ENCODE measurements at regions not wholly inside any gene's neighbourhood (a gene's known extent, or its start where the extent isn't known, plus 50 kb on each side); places are given as distances from the start of the nearest gene placed in this dataset.
"Not testable (repeated sequence)": the region's sequence is repeated elsewhere in the genome, so short reads cannot be mapped to it uniquely, and the experiment has no call there.

DNA sequence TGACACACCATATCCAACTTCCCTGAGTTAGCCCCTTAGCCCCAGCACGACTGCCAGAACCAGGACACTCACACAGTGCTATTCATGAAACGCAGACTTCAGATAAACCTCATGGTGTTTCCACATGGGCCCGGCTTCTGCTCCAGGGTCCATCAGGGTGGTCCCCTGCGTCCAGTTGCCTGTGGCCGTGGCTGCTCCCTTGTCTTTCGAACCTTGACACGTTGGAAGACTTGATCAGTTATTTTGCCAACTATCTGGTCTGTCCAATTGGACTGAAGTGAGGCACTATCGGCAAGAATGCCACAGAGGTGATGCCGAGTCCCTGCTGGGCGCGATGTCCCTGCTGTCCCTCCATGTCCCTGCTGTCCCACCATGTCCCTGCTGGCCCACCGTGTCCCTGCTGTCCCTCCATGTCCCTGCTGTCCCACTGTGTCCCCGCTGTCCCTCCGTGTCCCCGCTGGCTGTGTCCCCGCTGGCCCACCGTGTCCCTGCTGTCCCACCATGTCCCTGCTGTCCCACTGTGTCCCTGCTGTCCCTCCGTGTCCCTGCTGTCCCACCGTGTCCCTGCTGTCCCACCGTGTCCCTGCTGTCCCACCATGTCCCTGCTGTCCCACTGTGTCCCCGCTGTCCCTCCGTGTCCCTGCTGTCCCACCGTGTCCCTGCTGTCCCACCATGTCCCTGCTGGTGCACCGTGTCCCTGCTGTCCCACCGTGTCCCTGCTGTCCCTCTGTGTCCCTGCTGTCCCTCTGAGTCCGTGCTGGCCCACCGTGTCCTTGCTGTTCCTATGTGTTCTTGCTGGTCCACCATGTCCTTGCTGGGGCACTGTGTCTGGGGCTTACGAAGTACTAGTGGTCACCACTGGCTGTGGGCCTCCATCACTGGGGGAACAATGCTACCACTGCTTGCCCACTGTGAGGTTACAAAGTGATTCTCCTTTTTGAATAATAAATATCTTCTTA, 251.4 kb downstream of the DLL1 start:
- DNase-seq (ENCODE audit: low read depth), result no peak
- no peak overlapping the region for H3K4me3 ChIP-seq (ENCODE audit: low read depth, low read length)
- no peak for TF ChIP-seq MYC (IDR thresholded peaks at IDR 0.05; ENCODE audit: low read depth, low read length)
- TF ChIP-seq POLR2A (IDR thresholded peaks at IDR 0.05; ENCODE audit: extremely low read depth, insufficient read length), result no peak
- TF ChIP-seq, protein P1, sequence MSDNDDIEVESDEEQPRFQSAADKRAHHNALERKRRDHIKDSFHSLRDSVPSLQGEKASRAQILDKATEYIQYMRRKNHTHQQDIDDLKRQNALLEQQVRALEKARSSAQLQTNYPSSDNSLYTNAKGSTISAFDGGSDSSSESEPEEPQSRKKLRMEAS (IDR thresholded peaks at IDR 0.05; ENCODE audit: low read depth, low read length), result no peak
- TF ChIP-seq, protein P2, sequence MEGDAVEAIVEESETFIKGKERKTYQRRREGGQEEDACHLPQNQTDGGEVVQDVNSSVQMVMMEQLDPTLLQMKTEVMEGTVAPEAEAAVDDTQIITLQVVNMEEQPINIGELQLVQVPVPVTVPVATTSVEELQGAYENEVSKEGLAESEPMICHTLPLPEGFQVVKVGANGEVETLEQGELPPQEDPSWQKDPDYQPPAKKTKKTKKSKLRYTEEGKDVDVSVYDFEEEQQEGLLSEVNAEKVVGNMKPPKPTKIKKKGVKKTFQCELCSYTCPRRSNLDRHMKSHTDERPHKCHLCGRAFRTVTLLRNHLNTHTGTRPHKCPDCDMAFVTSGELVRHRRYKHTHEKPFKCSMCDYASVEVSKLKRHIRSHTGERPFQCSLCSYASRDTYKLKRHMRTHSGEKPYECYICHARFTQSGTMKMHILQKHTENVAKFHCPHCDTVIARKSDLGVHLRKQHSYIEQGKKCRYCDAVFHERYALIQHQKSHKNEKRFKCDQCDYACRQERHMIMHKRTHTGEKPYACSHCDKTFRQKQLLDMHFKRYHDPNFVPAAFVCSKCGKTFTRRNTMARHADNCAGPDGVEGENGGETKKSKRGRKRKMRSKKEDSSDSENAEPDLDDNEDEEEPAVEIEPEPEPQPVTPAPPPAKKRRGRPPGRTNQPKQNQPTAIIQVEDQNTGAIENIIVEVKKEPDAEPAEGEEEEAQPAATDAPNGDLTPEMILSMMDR (IDR thresholded peaks at IDR 0.05; ENCODE audit: low read depth, low read length), result no peak

DNA sequence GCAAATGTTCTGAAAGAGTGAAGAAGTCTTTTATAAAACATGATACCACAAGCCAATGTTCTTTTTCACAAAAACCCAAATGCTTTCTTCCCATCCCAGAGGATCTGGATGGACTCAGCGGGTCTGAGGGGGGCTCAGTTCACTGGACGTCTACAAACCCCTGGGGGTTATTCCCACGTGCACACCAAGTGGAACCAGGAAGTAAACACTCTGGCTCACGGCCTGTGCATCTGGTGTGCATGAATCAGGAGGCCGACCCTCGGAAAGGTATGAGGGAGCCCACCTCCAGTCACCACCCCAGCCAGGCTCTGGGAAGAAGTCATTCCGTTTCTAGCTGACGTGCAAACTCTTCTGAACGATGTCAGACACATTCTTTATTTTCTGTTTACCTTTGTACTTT, 252.2 kb downstream of the DLL1 start:
- TF ChIP-seq POLR2A (IDR thresholded peaks at IDR 0.05; ENCODE audit: extremely low read depth, insufficient read length), result no peak
- TF ChIP-seq, protein P2 (IDR thresholded peaks at IDR 0.05; ENCODE audit: low read depth, low read length), result no peak
- TF ChIP-seq, protein P1 (IDR thresholded peaks at IDR 0.05; ENCODE audit: low read depth, low read length), result no peak
- no peak for TF ChIP-seq MYC (IDR thresholded peaks at IDR 0.05; ENCODE audit: low read depth, low read length)
- no peak overlapping the region for H3K4me3 ChIP-seq (ENCODE audit: low read depth, low read length)
- DNase-seq (ENCODE audit: low read depth), result no peak

DNA sequence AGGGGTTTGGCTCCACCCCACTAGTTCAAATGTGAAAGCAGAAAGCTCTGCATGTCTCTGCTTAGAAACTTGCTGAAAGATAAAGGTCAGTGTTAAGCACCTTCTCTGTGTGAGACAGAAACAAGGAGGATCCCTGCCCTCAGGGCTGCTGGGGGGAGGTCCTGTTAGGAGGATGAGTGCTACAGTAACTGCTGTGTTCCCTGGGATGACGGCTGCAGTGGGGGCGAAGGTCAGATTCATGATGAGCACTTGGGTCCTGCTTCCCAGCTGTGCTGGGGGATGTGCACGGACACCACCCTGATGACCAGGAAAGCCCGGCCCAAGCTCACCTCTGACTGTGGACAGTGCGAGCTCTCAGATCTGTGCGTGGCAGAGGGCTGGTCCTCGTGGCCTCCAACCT, 252.6 kb downstream of the DLL1 start:
- H3K4me3 ChIP-seq (ENCODE audit: low read depth, low read length), result no peak overlapping the region
- TF ChIP-seq MYC (IDR thresholded peaks at IDR 0.05; ENCODE audit: low read depth, low read length) (no peak), POLR2A (IDR thresholded peaks at IDR 0.05; ENCODE audit: extremely low read depth, insufficient read length) (no peak)
- TF ChIP-seq, protein P1 (IDR thresholded peaks at IDR 0.05; ENCODE audit: low read depth, low read length), result no peak
- TF ChIP-seq, protein P2 (IDR thresholded peaks at IDR 0.05; ENCODE audit: low read depth, low read length), result no peak
- DNase-seq (ENCODE audit: low read depth), result no peak

DNA sequence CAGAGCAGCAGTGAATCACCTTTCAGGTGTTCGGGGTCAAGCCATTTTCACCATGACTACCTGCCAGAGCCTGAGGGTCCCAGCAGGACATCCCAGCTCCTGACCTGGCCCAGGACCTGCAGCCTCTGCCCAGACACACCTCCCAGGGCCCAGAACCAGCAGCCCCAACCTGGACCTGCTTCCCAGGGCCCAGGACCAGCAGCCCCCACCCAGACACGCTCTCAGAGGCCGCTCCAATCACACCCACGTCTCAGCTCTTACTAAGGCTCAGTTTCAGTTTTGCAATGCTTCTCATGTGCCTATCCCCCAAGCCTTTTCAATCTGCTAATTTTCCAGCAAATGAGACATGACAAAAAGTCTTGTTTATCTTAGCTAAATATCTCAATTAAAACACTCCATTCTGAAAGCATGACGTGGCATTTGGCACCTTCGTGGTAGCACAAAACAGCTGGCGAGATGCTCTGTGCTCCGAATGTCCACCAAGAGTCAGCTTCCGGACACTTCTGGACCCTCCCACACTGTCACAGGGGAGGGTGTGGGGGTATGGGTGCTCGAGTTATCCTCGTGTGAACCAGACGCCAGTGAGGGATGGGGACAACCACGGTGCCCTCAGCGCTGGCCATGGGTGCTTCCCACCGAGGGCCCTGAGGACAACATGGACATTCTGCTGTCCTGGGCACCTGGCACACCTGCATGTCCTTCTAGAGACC, 253.2 kb downstream of the DLL1 start:
- TF ChIP-seq, protein P1 (IDR thresholded peaks at IDR 0.05; ENCODE audit: low read depth, low read length), result no peak
- TF ChIP-seq MYC (IDR thresholded peaks at IDR 0.05; ENCODE audit: low read depth, low read length) (no peak), POLR2A (IDR thresholded peaks at IDR 0.05; ENCODE audit: extremely low read depth, insufficient read length) (no peak)
- TF ChIP-seq, protein P2 (IDR thresholded peaks at IDR 0.05; ENCODE audit: low read depth, low read length), result no peak
- DNase-seq (ENCODE audit: low read depth), result no peak
- H3K4me3 ChIP-seq (ENCODE audit: low read depth, low read length), result no peak overlapping the region

DNA sequence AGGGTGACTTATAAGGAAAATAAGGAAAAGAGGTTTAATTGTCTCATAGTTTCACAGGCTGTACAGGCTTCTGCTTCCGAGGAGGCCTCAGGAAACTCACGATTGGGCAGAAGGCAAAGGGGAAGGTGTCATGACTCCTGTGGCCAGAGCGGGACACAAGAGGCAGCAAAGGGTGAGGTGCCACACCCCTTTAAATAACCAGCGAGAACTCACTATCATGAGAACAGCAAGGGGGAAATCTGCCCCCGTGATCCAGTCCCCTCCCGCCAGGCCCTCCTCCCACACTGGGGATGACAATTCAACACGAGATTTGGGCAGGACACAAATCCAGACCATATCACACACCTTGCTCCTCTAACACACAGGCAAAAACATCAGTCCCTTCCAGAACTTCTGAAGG, 254.0 kb downstream of the DLL1 start:
- no peak for DNase-seq (ENCODE audit: low read depth)
- no peak overlapping the region for H3K4me3 ChIP-seq (ENCODE audit: low read depth, low read length)
- TF ChIP-seq MYC (IDR thresholded peaks at IDR 0.05; ENCODE audit: low read depth, low read length) (no peak), POLR2A (IDR thresholded peaks at IDR 0.05; ENCODE audit: extremely low read depth, insufficient read length) (no peak)
- TF ChIP-seq, protein P1 (IDR thresholded peaks at IDR 0.05; ENCODE audit: low read depth, low read length), result no peak
- TF ChIP-seq, protein P2 (IDR thresholded peaks at IDR 0.05; ENCODE audit: low read depth, low read length), result no peak

DNA sequence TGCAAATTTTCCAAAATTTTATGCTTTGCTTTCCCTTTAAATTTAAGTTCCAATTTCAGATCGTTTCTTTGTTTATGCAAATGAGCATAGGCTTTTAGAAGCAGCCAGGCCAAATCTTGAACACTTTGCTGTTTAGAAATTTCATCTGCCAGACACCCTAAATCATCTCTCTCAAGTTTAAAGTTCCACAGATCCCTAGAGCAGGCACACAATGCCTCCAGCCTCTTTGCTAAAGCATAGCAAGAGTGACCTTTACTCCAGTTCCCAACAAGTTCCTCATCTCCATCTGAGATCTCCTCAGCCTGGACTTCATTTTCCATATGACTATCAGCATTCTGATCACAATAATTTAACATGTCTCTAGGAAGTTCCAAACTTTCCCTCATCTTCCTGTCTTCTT, 254.5 kb downstream of the DLL1 start:
- not testable (repeated sequence) for H3K4me3 ChIP-seq (ENCODE audit: low read depth, low read length); DNase-seq (ENCODE audit: low read depth)
